ENCODE measurements at regions not wholly inside any gene's neighbourhood (a gene's known extent, or its start where the extent isn't known, plus 50 kb on each side); places are given as distances from the start of the nearest gene placed in this dataset.

GRCh38 chr9:31336841-31337240 lies 1047.6 kb upstream of the ACO1 start:
- TF ChIP-seq, protein P1, sequence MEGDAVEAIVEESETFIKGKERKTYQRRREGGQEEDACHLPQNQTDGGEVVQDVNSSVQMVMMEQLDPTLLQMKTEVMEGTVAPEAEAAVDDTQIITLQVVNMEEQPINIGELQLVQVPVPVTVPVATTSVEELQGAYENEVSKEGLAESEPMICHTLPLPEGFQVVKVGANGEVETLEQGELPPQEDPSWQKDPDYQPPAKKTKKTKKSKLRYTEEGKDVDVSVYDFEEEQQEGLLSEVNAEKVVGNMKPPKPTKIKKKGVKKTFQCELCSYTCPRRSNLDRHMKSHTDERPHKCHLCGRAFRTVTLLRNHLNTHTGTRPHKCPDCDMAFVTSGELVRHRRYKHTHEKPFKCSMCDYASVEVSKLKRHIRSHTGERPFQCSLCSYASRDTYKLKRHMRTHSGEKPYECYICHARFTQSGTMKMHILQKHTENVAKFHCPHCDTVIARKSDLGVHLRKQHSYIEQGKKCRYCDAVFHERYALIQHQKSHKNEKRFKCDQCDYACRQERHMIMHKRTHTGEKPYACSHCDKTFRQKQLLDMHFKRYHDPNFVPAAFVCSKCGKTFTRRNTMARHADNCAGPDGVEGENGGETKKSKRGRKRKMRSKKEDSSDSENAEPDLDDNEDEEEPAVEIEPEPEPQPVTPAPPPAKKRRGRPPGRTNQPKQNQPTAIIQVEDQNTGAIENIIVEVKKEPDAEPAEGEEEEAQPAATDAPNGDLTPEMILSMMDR (IDR thresholded peaks at IDR 0.05), result no peak
- TF ChIP-seq POLR2A (IDR thresholded peaks at IDR 0.05), result no peak

Data from lower leg skin (tissue), 3 donors.